HFF-Myc (cell line): ENCODE measurements at regions not wholly inside any gene's neighbourhood (a gene's known extent, or its start where the extent isn't known, plus 50 kb on each side); places are given as distances from the start of the nearest gene placed in this dataset.

ENCODE experiments used
- DNase-seq: peaks from one replicate; pipeline ENCODE4 v3.0.0-alpha.2; 2011; ENCODE audit warnings: low read depth; ENCODE audit errors: extremely low read depth
- H3K4me3 ChIP-seq: replicated peaks from 2 replicates; pipeline ENCODE4 v1.5.1; 2011; ENCODE audit warnings: low read depth, mild to moderate bottlenecking, control low read depth, low read length
- CTCF ChIP-seq: IDR thresholded peaks from 2 replicates; pipeline ENCODE4 v1.5.1; 2012; ENCODE audit warnings: mild to moderate bottlenecking, low read depth, low read length, control low read depth; ENCODE audit errors: missing control alignments

- H3K4me3 ChIP-seq: no peak overlapping the region
- DNase-seq: no peak
- TF ChIP-seq CTCF: no peak
Measured at GRCh38 chr7:91412298-91412697, 148.1 kb downstream of the FZD1 start.

- no peak for TF ChIP-seq CTCF
- H3K4me3 ChIP-seq: no peak overlapping the region
- DNase-seq: no peak
Measured at GRCh38 chr7:91414734-91415133, 150.5 kb downstream of the FZD1 start.

- H3K4me3 ChIP-seq: no peak overlapping the region
- no peak for DNase-seq
- TF ChIP-seq CTCF: no peak
Measured at GRCh38 chr7:91416155-91416865, 152.1 kb downstream of the FZD1 start.

GRCh38 chr7:91420606-91421005 is 156.4 kb downstream of the FZD1 start:
- no peak overlapping the region for H3K4me3 ChIP-seq
- DNase-seq: no peak
- TF ChIP-seq CTCF: no peak

- no peak for DNase-seq
- no peak overlapping the region for H3K4me3 ChIP-seq
- TF ChIP-seq CTCF: no peak
Measured at GRCh38 chr7:91421018-91421417, 156.8 kb downstream of the FZD1 start.

- TF ChIP-seq CTCF: no peak
- no peak for DNase-seq
- no peak overlapping the region for H3K4me3 ChIP-seq
Measured at GRCh38 chr7:91424371-91424770, 160.1 kb downstream of the FZD1 start.

- no peak for TF ChIP-seq CTCF
- no peak overlapping the region for H3K4me3 ChIP-seq
- DNase-seq: no peak
Measured at GRCh38 chr7:91425149-91425548, 160.9 kb downstream of the FZD1 start.
